LNCAP (cell line): ENCODE measurements at regions not wholly inside any gene's neighbourhood (a gene's known extent, or its start where the extent isn't known, plus 50 kb on each side); places are given as distances from the start of the nearest gene placed in this dataset.

Experiments used
- CTCF ChIP-seq: fragments of 450-650 bp; IDR thresholded peaks from 2 replicates; pipeline ENCODE4 v1.5.1; 2017; ENCODE audit warnings: mild to moderate bottlenecking

DNA sequence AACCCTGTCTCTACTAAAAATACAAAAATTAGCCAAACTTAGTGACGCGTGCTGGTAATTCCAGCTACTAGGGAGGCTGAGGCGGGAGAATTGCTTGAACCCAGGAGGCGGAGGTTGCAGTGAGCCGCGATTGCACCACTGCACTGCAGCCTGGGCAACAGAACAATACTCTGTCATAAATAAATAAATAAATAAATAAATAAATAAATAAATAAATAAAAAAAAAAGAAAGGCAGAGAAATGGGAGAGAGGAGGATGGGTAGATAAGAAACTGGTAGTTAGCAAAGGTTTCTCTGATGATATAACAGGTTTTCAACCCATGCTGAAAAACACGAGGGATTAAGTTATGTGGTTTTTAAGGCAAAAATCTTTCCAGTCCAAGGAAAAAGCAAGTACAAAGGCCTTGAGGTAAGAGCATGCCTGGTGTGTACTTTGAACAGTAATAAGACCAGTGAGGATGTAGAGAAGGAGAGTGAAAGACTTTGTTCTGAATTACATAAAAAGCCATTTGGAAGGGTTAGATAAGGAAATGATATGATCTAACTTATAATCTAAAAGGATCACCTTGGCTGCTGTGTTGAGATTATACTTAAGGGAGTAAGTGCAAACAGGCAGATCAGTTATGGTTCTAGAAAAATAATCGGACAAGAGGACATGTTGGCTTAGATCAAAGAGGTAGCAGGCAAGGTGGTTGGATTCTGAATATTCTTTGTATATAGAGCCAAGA lies 159.3 kb downstream of the PTH2R start:
- no peak for TF ChIP-seq CTCF

DNA sequence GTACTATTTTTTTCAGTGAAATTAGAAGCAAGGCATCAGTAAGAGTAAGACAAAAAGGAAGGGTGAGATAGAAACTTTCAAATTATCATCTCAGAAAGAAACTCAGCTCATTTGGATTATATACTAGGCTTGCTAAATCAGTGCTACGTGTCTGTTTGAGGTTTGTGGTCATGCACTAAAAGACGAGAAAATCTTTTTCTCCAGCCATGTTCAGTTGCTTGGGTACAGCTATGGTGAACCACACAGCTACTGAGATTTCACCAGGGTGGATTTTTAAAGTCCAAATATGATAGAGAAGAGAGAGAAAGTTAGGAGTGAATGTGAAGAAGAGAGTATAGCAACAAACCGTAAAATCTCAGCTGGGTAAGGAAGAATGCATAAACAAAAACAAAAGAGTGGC lies 161.6 kb downstream of the PTH2R start:
- no peak for TF ChIP-seq CTCF

DNA sequence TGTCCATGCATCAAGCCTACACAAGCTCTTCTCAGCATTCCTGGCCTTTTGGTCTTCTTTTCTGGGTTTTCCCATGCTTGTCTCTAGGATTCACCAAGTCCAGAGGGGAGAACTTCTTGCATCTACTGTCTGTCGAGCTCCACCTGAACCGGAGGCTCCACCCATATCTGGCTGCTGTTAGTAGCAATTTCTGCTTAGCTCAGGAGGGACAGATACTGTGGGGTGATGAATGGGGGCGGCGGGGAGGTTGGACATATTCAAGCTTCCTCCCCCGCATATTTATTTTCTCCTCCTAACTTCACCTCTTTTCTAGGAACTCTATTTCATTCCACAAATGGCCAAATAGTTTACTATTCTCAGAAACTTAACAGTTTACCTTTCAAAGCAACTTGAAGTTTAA lies 163.5 kb downstream of the PTH2R start:
- no peak for TF ChIP-seq CTCF

DNA sequence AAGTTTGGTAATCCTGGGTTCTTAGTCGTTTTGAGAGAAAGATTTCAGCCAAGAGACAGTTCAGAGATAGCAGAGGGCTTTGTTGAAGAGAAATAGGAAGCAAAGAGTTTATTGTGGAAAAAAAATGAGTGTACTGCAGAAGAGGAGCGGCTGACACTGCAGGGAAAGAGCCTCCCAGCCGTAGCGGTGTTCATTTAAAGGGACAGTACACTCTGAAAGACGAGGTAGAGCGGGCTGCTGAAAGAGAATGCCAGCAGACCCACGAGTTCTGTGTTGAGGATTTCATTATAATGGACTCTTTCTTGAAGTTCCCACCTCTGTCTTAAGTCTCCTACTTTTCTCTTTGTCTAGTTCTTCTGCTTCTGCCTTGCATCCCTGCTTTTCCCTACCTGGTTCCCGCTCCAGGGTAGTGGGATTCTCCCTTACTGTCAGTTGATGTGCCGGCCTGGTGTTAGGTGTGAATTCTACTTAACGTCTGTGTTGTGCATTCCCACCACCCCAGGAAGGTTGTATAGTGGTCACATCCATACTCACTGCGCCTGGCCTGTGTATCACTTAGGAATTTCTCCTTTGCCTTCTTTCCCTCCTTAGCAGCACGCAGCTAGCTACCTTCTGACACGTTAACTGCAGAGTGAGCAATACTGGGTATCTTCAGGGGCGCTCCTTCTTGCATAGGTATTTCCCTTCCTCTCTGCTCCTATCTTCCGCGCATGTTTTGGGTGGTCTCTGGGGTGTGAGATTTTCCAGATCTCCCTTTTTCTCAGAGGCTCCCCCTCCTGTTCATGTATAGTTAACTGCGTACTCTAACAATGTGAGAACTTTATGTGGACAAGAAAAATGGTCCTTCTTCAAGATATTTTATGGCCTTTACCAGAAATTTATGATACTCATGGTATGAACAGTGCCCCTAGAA lies 164.5 kb downstream of the PTH2R start:
- TF ChIP-seq CTCF = peak; percentile 32; the same call in 1 of the 2 replicates

DNA sequence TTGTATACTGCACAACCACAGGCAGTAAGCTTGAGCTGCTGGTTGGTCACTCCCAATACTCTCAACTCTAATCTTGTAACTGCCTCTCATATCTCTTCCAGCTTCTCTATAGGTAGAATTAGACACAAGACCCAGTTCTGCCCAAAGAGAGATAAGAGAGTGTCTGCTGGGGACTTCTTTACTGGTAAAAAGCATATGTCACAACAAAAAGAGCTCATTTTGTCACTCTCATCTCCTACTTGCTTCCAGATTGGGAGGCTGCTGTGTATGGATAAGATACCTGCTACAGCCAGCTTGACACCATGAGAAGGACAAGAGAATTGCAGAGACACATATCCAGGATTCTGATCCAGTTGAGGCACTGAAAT lies 165.2 kb downstream of the PTH2R start:
- no peak for TF ChIP-seq CTCF

DNA sequence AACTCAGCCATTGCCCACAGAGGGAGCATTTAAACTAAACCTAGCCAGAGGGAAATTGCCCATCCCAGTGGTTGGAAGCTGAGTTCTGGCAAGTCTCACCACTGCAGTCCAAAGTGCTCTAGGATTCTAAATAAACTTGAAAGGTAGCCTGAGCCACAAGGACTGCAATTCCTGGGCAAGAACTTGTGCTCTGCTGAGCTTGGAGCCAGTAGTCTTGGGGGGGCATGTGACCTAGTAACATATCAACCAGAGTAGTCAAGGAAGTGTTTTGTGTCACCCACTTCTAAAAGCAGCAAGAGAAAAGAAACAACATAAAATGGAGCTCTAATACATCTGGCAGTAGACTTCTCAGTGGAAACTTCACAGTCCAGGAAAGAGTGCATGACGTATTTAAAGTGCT lies 167.0 kb downstream of the PTH2R start:
- no peak for TF ChIP-seq CTCF

GRCh38 chr2:208579678-208580077 lies 173.1 kb downstream of the PTH2R start:
- TF ChIP-seq CTCF = no peak
